ENCODE measurements at regions not wholly inside any gene's neighbourhood (a gene's known extent, or its start where the extent isn't known, plus 50 kb on each side); places are given as distances from the start of the nearest gene placed in this dataset.

DNA sequence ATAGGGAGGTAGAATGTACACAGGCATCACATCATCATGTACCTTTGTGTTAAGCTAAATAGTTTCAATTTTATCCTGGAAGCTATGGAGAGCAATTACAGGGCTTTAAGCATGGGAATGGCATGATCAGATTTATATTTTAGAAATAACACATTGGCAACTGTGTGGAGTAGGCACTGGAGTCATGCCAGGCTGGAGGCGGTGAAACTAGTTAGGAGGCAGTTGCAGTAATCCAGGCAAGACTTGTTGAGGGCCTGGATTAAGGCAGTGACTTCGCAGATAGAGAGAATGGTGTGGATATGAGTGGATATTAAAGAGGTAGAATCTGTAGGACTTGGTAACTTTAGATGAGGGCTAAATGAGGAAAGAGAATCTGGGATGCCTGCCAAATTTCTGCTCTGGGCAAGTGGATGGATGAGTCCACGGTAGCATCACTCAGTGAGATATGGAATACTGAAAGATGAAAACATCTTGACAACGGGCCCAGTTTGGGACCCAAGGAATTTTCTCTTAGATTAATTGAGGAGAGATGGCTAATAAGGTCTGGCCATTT lies 506.2 kb downstream of the FGF9 start:
- DNase-seq (ENCODE audit: extremely low read depth in 1 of 4, low spot score in 3 of 4), result no peak
- 0% methylated on average over 4 of the region's 4 CpGs for WGBS (ENCODE audit: insufficient coverage, low coverage, missing lambda C conversion rate)
- TF ChIP-seq EHMT2 (IDR thresholded peaks at IDR 0.05) (no peak), GATAD2A (IDR thresholded peaks at IDR 0.05) (no peak), ZNF507 (tag; conservative IDR thresholded peaks at IDR 0.05) (no peak), DLX4 (CRISPR knock-in tag; IDR thresholded peaks at IDR 0.05) (no peak), ZFP91 (CRISPR knock-in tag; IDR thresholded peaks at IDR 0.05) (no peak), PHB (CRISPR knock-in tag; IDR thresholded peaks at IDR 0.05) (no peak)
- TF ChIP-seq, protein P1, sequence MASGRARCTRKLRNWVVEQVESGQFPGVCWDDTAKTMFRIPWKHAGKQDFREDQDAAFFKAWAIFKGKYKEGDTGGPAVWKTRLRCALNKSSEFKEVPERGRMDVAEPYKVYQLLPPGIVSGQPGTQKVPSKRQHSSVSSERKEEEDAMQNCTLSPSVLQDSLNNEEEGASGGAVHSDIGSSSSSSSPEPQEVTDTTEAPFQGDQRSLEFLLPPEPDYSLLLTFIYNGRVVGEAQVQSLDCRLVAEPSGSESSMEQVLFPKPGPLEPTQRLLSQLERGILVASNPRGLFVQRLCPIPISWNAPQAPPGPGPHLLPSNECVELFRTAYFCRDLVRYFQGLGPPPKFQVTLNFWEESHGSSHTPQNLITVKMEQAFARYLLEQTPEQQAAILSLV (tag; IDR thresholded peaks at IDR 0.05), result no peak
- TF ChIP-seq, protein P2, sequence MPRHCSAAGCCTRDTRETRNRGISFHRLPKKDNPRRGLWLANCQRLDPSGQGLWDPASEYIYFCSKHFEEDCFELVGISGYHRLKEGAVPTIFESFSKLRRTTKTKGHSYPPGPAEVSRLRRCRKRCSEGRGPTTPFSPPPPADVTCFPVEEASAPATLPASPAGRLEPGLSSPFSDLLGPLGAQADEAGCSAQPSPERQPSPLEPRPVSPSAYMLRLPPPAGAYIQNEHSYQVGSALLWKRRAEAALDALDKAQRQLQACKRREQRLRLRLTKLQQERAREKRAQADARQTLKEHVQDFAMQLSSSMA (CRISPR knock-in tag; IDR thresholded peaks at IDR 0.05), result no peak
- BruUV-seq (replicated peaks), result no TSS peak
- in situ Hi-C loops (cut with MboI), result no loop called here
- H4K20me1 ChIP-seq (replicated peaks; ENCODE audit: control insufficient read depth, insufficient read depth, low read length), result no peaks in the 10 kb centered on the region
- H3K27me3 ChIP-seq (ENCODE audit: control insufficient read depth in 2 of 2, insufficient read depth in 2 of 2, low read length in 2 of 2), result no peaks in the 10 kb centered on the region
- H3K4me1 ChIP-seq (replicated peaks in 1 of 2; ENCODE audit: control insufficient read depth in 2 of 2, insufficient read depth in 2 of 2, low read length in 2 of 2), result no peaks in the 10 kb centered on the region
- H3K9me1 ChIP-seq (ENCODE audit: control insufficient read depth, insufficient read depth, low read length), result no peaks in the 10 kb centered on the region
- FAIRE-seq, result no peak
- H3K27ac ChIP-seq (ENCODE audit: extremely low read depth, low read depth, low read length), result no peak overlapping the region
- H2AFZ ChIP-seq (ENCODE audit: low read depth, low read length), result no peak overlapping the region
- H3K9ac ChIP-seq (ENCODE audit: insufficient read depth in 1 of 2, low read depth in 2 of 2, low read length in 2 of 2), result no peak overlapping the region
- no peaks in the 10 kb centered on the region for H3K79me2 ChIP-seq (ENCODE audit: control insufficient read depth, insufficient read depth, low read length)
- ChIA-PET POLR2A (interaction anchor here (0.6 kb wide), 1 partner anchor 76 kb away, joined by 3 read pairs; no protein-coding TSS in a partner anchor), CTCF (ENCODE audit: low intra/inter-chr PET ratio) (no interaction called here)
- H3K4me3 ChIP-seq, result no peak overlapping the region
- H3K9me3 ChIP-seq (replicated peaks; ENCODE audit: control insufficient read depth, insufficient read depth, low read depth, low read length), result no peaks in the 10 kb centered on the region
- intact Hi-C loops (cut with micrococcal nuclease), result no loop called here
- no peaks in the 10 kb centered on the region for H3K36me3 ChIP-seq (ENCODE audit: control insufficient read depth, insufficient read depth, low read length)
- H3K4me2 ChIP-seq (ENCODE audit: insufficient read depth, low read length), result no peak overlapping the region
- no peak for ATAC-seq
